HEK293 (cell line): ENCODE measurements at regions not wholly inside any gene's neighbourhood (a gene's known extent, or its start where the extent isn't known, plus 50 kb on each side); places are given as distances from the start of the nearest gene placed in this dataset.

ENCODE experiments used
- ZNF660 ChIP-seq: fragments of 450-650 bp; IDR thresholded peaks from 2 replicates; pipeline ENCODE4 v1.5.1; 2018; ENCODE audit warnings: missing biosample characterization, mild to moderate bottlenecking, missing genetic modification characterization
- TF ChIP-seq, protein P1 (sequence below): fragments of 450-650 bp; formaldehyde crosslinking; conservative IDR thresholded peaks from 2 replicates; pipeline ENCODE4 v1.5.1; 2016; ENCODE audit warnings: low read depth, missing biosample characterization, missing genetic modification characterization

GRCh38 chr1:147046189-147046862, 108.2 kb downstream of the NBPF12 start (continued):
- TF ChIP-seq, protein P1, sequence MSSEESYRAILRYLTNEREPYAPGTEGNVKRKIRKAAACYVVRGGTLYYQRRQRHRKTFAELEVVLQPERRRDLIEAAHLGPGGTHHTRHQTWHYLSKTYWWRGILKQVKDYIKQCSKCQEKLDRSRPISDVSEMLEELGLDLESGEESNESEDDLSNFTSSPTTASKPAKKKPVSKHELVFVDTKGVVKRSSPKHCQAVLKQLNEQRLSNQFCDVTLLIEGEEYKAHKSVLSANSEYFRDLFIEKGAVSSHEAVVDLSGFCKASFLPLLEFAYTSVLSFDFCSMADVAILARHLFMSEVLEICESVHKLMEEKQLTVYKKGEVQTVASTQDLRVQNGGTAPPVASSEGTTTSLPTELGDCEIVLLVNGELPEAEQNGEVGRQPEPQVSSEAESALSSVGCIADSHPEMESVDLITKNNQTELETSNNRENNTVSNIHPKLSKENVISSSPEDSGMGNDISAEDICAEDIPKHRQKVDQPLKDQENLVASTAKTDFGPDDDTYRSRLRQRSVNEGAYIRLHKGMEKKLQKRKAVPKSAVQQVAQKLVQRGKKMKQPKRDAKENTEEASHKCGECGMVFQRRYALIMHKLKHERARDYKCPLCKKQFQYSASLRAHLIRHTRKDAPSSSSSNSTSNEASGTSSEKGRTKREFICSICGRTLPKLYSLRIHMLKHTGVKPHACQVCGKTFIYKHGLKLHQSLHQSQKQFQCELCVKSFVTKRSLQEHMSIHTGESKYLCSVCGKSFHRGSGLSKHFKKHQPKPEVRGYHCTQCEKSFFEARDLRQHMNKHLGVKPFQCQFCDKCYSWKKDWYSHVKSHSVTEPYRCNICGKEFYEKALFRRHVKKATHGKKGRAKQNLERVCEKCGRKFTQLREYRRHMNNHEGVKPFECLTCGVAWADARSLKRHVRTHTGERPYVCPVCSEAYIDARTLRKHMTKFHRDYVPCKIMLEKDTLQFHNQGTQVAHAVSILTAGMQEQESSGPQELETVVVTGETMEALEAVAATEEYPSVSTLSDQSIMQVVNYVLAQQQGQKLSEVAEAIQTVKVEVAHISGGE: no peak
- TF ChIP-seq ZNF660: no peak
